ENCODE measurements at regions not wholly inside any gene's neighbourhood (a gene's known extent, or its start where the extent isn't known, plus 50 kb on each side); places are given as distances from the start of the nearest gene placed in this dataset.

- no peak for DNase-seq (ENCODE audit: low read depth)
Observed at GRCh38 chr9:78566521-78566920, 269.6 kb downstream of the PSAT1 start.

GRCh38 chr9:78566948-78567675, 270.2 kb downstream of the PSAT1 start:
- DNase-seq (ENCODE audit: low read depth), result no peak

- no peak for DNase-seq (ENCODE audit: low read depth)
Observed at GRCh38 chr9:78567693-78568092, 270.8 kb downstream of the PSAT1 start.

- no peak for DNase-seq (ENCODE audit: low read depth)
Observed at GRCh38 chr9:78568774-78569173, 271.8 kb downstream of the PSAT1 start.

- DNase-seq (ENCODE audit: low read depth), result no peak
Observed at GRCh38 chr9:78572266-78572665, 275.3 kb downstream of the PSAT1 start.

- DNase-seq (ENCODE audit: low read depth), result no peak
Observed at GRCh38 chr9:78573205-78573604, 276.3 kb downstream of the PSAT1 start.

GRCh38 chr9:78573669-78574068, 276.7 kb downstream of the PSAT1 start:
- no peak for DNase-seq (ENCODE audit: low read depth)

- no peak for DNase-seq (ENCODE audit: low read depth)
Observed at GRCh38 chr9:78574354-78575045, 277.6 kb downstream of the PSAT1 start.

- DNase-seq (ENCODE audit: low read depth), result no peak
Observed at GRCh38 chr9:78575081-78575480, 278.2 kb downstream of the PSAT1 start.

GRCh38 chr9:78575771-78576170, 278.8 kb downstream of the PSAT1 start:
- DNase-seq (ENCODE audit: low read depth), result no peak

GRCh38 chr9:78577156-78577906, 280.4 kb downstream of the PSAT1 start:
- DNase-seq (ENCODE audit: low read depth), result no peak

- DNase-seq (ENCODE audit: low read depth), result no peak
Observed at GRCh38 chr9:78578072-78578471, 281.1 kb downstream of the PSAT1 start.

GRCh38 chr9:78582821-78583220, 285.9 kb downstream of the PSAT1 start:
- no peak for DNase-seq (ENCODE audit: low read depth)

- DNase-seq (ENCODE audit: low read depth), result no peak
Observed at GRCh38 chr9:78584589-78584988, 287.7 kb downstream of the PSAT1 start.

- DNase-seq (ENCODE audit: low read depth), result no peak
Observed at GRCh38 chr9:78585909-78586308, 289.0 kb downstream of the PSAT1 start.

GRCh38 chr9:78590068-78590467, 293.1 kb downstream of the PSAT1 start:
- DNase-seq (ENCODE audit: low read depth), result no peak

- no peak for DNase-seq (ENCODE audit: low read depth)
Observed at GRCh38 chr9:78592811-78593210, 295.9 kb downstream of the PSAT1 start.

- DNase-seq (ENCODE audit: low read depth), result no peak
Observed at GRCh38 chr9:78595200-78595945, 298.4 kb downstream of the PSAT1 start.

- no peak for DNase-seq (ENCODE audit: low read depth)
Observed at GRCh38 chr9:78596346-78596745, 299.4 kb downstream of the PSAT1 start.

- no peak for DNase-seq (ENCODE audit: low read depth)
Observed at GRCh38 chr9:78598120-78598519, 301.2 kb downstream of the PSAT1 start.

- DNase-seq (ENCODE audit: low read depth), result no peak
Observed at GRCh38 chr9:78599926-78600325, 303.0 kb downstream of the PSAT1 start.

- no peak for DNase-seq (ENCODE audit: low read depth)
Observed at GRCh38 chr9:78601957-78602565, 305.1 kb downstream of the PSAT1 start.

Measured in stimulated activated CD8-positive, alpha-beta memory T cell treated with anti-CD3 and anti-CD28 coated beads, Interleukin-15, amount 100 ng/mL, for 24 hours (primary cell).